ENCODE measurements at regions not wholly inside any gene's neighbourhood (a gene's known extent, or its start where the extent isn't known, plus 50 kb on each side); places are given as distances from the start of the nearest gene placed in this dataset.

GRCh38 chr17:36746381-36747053 lies 145.1 kb downstream of the MRM1 start:
- no peak for FAIRE-seq
- Histone ChIP-seq H3K79me1 (ENCODE audit: low read depth, low read length) (no peaks in the 10 kb centered on the region), H3K18ac (ENCODE audit: extremely low read depth, low read length) (no peak overlapping the region), H2BK120ac (replicated peaks; ENCODE audit: low read depth, low read length) (no peak overlapping the region), H2AK5ac (ENCODE audit: low read depth, low read length) (no peak overlapping the region), H4K5ac (ENCODE audit: insufficient read length, low read depth, low read length) (no peak overlapping the region), H2BK15ac (ENCODE audit: low read length) (no peak overlapping the region), H3K4me1 (replicated peaks in 1 of 4; ENCODE audit: control insufficient read depth in 3 of 4, insufficient read depth in 4 of 4, low read length in 3 of 4) (peaks cover 0 to 11% (median 3%) of the 10 kb centered on the region in 4 experiments; a peak in 3 of 7 replicates), H2BK5ac (ENCODE audit: low read depth, low read length) (no peak overlapping the region; the same call in 1 of the 2 replicates), H3K27ac (ENCODE audit: low read depth, low read length) (no peak overlapping the region), H3K56ac (replicated peaks; ENCODE audit: insufficient read length, low read depth, low read length) (no peak overlapping the region), H3K23ac (ENCODE audit: insufficient read length) (no peak overlapping the region), H3K4me3 (ENCODE audit: extremely low read depth in 1 of 4, insufficient read depth in 2 of 4, low read depth in 3 of 4, low read length in 4 of 4) (no peak overlapping the region), H3K14ac (ENCODE audit: insufficient read length) (no peak overlapping the region), H3K79me2 (ENCODE audit: control insufficient read depth in 1 of 2, insufficient read depth in 2 of 2, low read length in 2 of 2) (no peaks in the 10 kb centered on the region), H3K36me3 (ENCODE audit: control insufficient read depth in 2 of 4, insufficient read depth in 4 of 4, low read length in 3 of 4) (no peaks in the 10 kb centered on the region; a peak in 1 of 8 replicates), H3K4me2 (ENCODE audit: insufficient read depth in 1 of 2, low read depth in 2 of 2, low read length in 2 of 2) (no peak overlapping the region), H2AFZ (ENCODE audit: low read length) (no peak overlapping the region), H4K91ac (replicated peaks; ENCODE audit: insufficient read length, low read length) (no peak overlapping the region), H4K8ac (ENCODE audit: extremely low read depth, insufficient read depth, low read length) (no peak overlapping the region), H3K4ac (replicated peaks; ENCODE audit: insufficient read length, low read depth, low read length) (no peak overlapping the region), H3K23me2 (ENCODE audit: low read depth, low read length) (peaks cover 6% of the 10 kb centered on the region; the same call in 1 of the 2 replicates), H4K20me1 (replicated peaks in 1 of 2; ENCODE audit: control insufficient read depth in 1 of 2, insufficient read depth in 2 of 2, low read length in 2 of 2) (peaks cover 0 to 2% of the 10 kb centered on the region in 2 experiments), H3K9me3 (ENCODE audit: insufficient read depth in 2 of 2, low read depth in 1 of 2, low read length in 1 of 2) (no peaks in the 10 kb centered on the region), H3K9ac (replicated peaks in 1 of 4; ENCODE audit: extremely low read depth in 1 of 4, low read depth in 3 of 4, low read length in 3 of 4) (no peak overlapping the region), H3K27me3 (replicated peaks in 1 of 4; ENCODE audit: control insufficient read depth in 3 of 4, extremely low read depth in 1 of 4, insufficient read depth in 3 of 4, low read length in 3 of 4) (no peaks in the 10 kb centered on the region; a peak in 1 of 7 replicates), H2BK20ac (ENCODE audit: low read length) (no peak overlapping the region), H2BK12ac (ENCODE audit: low read depth, low read length) (no peak overlapping the region)
- no peak for DNase-seq (ENCODE audit: low read depth in 1 of 2, low spot score in 2 of 2)
- CTCF ChIA-PET (ENCODE audit: partially characterized antibody) = interaction anchor here (1.5 kb wide), 1 partner anchor 9 kb away, joined by 5 read pairs; no protein-coding TSS in a partner anchor
- WGBS, 2 experiments (ENCODE audit: extremely low coverage in 1 of 2, insufficient coverage in 1 of 2, insufficient read length in 1 of 2, insufficient replicate concordance in 2 of 2, low coverage in 1 of 2, low lambda C conversion rate in 2 of 2, missing lambda C conversion rate in 1 of 2) = 90% methylated on average over 18 of the region's 18 CpGs; no CpG with 5 or more reads in 1 of the 2 experiments
- POLR2A ChIA-PET (ENCODE audit: partially characterized antibody) = no interaction called here
- no peak for TF ChIP-seq POU5F1 (IDR thresholded peaks at IDR 0.05; ENCODE audit: low read depth, low read length)
- no peak for TF ChIP-seq SIN3A (conservative IDR thresholded peaks at IDR 0.05 in 1 of 2, IDR thresholded peaks at IDR 0.05 in 1 of 2; ENCODE audit: low read depth in 1 of 2, low read length in 2 of 2)
- no peak for TF ChIP-seq CBX5 (IDR thresholded peaks at IDR 0.05; ENCODE audit: low read depth, low read length)
- TF ChIP-seq KDM5A (IDR thresholded peaks at IDR 0.05; ENCODE audit: low read length) = no peak
- TF ChIP-seq EGR1 (IDR thresholded peaks at IDR 0.05; ENCODE audit: borderline replicate concordance, low read depth, low read length) = no peak
- no peak for TF ChIP-seq ASH2L (IDR thresholded peaks at IDR 0.05; ENCODE audit: low read length)
- no peak for TF ChIP-seq KDM4A (IDR thresholded peaks at IDR 0.05; ENCODE audit: low read depth, low read length, severe bottlenecking)
- TF ChIP-seq TBP (IDR thresholded peaks at IDR 0.05; ENCODE audit: low read depth, low read length) = no peak
